Spinal cord (tissue), 1 donor: ENCODE measurements at regions not wholly inside any gene's neighbourhood (a gene's known extent, or its start where the extent isn't known, plus 50 kb on each side); places are given as distances from the start of the nearest gene placed in this dataset. TPM values are rescaled to one million over a fixed set of nuclear protein-coding genes. Genes with fewer than 3 reads are reported as not detected.
A peak's percentile ranks its signal among the peaks of the same experiment; 100 is the strongest.

ENCODE experiments used
- small RNA-seq: library from RNA; depleted of rRNA; stranded (forward); fragments of <200 nt; gene quantifications from one replicate; pipeline ENCODE3, GENCODE V24; 2014; ENCODE audit warnings: low replicate concordance

Small RNAs in the stretch of these regions (small RNA-seq; reads per million reads assigned to genes)
- not detected for gene RF01518
- 3.2 reads per million, percentile 93 among the genes with 10 or more reads in this experiment for gene RNA5SP358
- gene RNA5SP359 = 0.12 reads per million
